ENCODE measurements at regions not wholly inside any gene's neighbourhood (a gene's known extent, or its start where the extent isn't known, plus 50 kb on each side); places are given as distances from the start of the nearest gene placed in this dataset.
"Not testable (repeated sequence)": the region's sequence is repeated elsewhere in the genome, so short reads cannot be mapped to it uniquely, and the experiment has no call there.

- DNase-seq (no peak), ATAC-seq (no peak)
- Mint-ChIP-seq H3K4me3 (no peak overlapping the region), H3K27me3 (no peaks in the 10 kb centered on the region), H3K9me3 (no peaks in the 10 kb centered on the region), H3K27ac (no peak overlapping the region), H3K4me1 (peaks cover 7% of the 10 kb centered on the region)
These were observed 376.6 kb upstream of the SEMA6A start for GRCh38 chr5:116951219-116951618.

- H3K4me1 Mint-ChIP-seq, result peaks cover 7% of the 10 kb centered on the region
- no peak overlapping the region for H3K27ac Mint-ChIP-seq
- no peaks in the 10 kb centered on the region for H3K27me3 Mint-ChIP-seq
- DNase-seq, result peak; percentile 49 to 56
- ATAC-seq, result peak; percentile 89
- no peaks in the 10 kb centered on the region for H3K9me3 Mint-ChIP-seq
- no peak overlapping the region for H3K4me3 Mint-ChIP-seq
These were observed 373.3 kb upstream of the SEMA6A start for GRCh38 chr5:116947691-116948528.

- H3K27me3 Mint-ChIP-seq, H3K27ac Mint-ChIP-seq, H3K9me3 Mint-ChIP-seq, ATAC-seq, H3K4me1 Mint-ChIP-seq, DNase-seq, H3K4me3 Mint-ChIP-seq: not testable (repeated sequence)
These were observed 371.2 kb upstream of the SEMA6A start for GRCh38 chr5:116945613-116946382.

DNA sequence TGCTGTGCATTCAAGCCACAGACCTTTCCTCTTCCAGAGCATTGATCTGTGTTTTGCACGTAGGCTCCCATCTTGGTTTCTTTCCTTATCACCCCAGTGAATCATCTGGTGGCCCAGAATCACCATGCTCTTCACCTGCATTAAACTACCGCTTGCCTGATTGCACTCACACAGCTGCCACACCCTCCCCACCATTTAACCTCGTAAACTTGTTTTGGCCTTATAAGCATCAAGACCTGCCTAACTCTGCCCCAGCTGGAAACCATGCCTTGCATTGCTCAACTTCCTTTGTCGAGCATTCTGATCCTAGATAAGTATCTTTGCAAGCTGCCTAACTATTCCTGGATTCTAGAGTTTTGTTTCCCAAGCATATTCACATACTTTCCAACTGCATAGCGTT lies 369.6 kb upstream of the SEMA6A start:
- ATAC-seq, result no peak
- Mint-ChIP-seq H3K4me3 (no peak overlapping the region), H3K9me3 (no peaks in the 10 kb centered on the region), H3K4me1 (peaks cover 7% of the 10 kb centered on the region), H3K27me3 (no peaks in the 10 kb centered on the region), H3K27ac (no peak overlapping the region)
- DNase-seq, result no peak

GRCh38 chr5:116942622-116943021 lies 368.0 kb upstream of the SEMA6A start:
- Mint-ChIP-seq H3K27ac (no peak overlapping the region), H3K9me3 (no peaks in the 10 kb centered on the region)
- DNase-seq, result no peak

DNA sequence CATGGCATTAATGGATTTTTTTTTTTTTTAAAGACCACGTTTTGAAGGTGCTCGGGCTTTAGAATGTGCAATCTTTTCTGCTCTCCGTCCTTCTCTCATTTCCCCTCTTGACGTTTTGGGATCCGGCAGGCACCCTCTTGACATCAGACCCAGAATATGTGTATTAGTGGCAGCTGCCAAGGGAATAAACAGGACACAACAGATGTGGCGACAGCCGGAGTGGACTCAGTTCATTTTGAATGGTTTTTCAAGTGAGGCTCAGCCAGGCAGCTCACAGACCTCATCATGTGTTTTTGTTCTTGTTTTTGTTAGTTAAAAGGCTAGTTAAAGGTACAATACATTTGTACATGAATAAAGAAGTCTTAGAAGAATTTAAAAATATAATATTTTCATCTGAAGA lies 365.0 kb upstream of the SEMA6A start:
- no peak overlapping the region for H3K4me3 Mint-ChIP-seq
- ATAC-seq, result no peak
- no peak overlapping the region for H3K27ac Mint-ChIP-seq
- DNase-seq, result no peak
- no peaks in the 10 kb centered on the region for H3K9me3 Mint-ChIP-seq
- H3K4me1 Mint-ChIP-seq, result no peaks in the 10 kb centered on the region
- no peaks in the 10 kb centered on the region for H3K27me3 Mint-ChIP-seq

More at GRCh38 chr5:116942622-116943021, 368.0 kb upstream of the SEMA6A start:
- H3K27me3 Mint-ChIP-seq, result no peaks in the 10 kb centered on the region
- no peak overlapping the region for H3K4me3 Mint-ChIP-seq
- H3K4me1 Mint-ChIP-seq, result peaks cover 1% of the 10 kb centered on the region
- ATAC-seq, result no peak

- no peak for DNase-seq
- H3K27me3 Mint-ChIP-seq, result no peaks in the 10 kb centered on the region
- no peak overlapping the region for H3K4me3 Mint-ChIP-seq
- H3K4me1 Mint-ChIP-seq, result no peaks in the 10 kb centered on the region
- no peaks in the 10 kb centered on the region for H3K9me3 Mint-ChIP-seq
- no peak for ATAC-seq
- no peak overlapping the region for H3K27ac Mint-ChIP-seq
These were observed 363.9 kb upstream of the SEMA6A start for GRCh38 chr5:116938488-116938887.

DNA sequence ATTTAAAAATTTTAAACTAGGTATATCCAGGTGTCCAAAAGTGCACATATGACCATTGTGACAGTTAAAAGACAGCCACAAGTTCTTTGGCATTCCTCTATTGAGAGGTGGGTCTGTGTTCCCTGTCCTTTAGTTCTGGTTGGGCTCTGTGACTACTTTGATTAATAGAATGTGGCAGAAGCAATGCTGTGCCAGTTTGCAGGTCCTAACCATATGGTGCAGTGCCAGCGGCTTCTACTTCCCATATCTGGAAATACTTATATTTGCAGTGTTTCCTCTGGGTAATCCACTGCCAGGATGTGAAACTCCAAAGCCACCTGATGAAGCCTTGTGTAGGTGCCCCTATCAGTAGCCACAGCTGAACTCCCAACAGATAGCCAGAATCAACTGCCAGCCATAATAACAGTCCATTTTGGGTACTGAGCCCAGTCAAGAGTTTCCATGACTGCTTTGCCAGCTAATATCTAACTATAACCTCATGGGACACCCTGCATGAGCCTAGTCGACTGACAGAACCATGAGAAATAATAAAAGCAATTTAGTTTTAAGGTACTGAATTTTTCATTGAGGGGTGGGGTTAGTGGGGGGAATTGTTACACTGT lies 361.0 kb upstream of the SEMA6A start:
- no peak for DNase-seq
- no peak overlapping the region for H3K27ac Mint-ChIP-seq
- no peaks in the 10 kb centered on the region for H3K4me1 Mint-ChIP-seq
- H3K27me3 Mint-ChIP-seq, result no peaks in the 10 kb centered on the region
- no peak for ATAC-seq
- H3K4me3 Mint-ChIP-seq, result no peak overlapping the region
- no peaks in the 10 kb centered on the region for H3K9me3 Mint-ChIP-seq

DNA sequence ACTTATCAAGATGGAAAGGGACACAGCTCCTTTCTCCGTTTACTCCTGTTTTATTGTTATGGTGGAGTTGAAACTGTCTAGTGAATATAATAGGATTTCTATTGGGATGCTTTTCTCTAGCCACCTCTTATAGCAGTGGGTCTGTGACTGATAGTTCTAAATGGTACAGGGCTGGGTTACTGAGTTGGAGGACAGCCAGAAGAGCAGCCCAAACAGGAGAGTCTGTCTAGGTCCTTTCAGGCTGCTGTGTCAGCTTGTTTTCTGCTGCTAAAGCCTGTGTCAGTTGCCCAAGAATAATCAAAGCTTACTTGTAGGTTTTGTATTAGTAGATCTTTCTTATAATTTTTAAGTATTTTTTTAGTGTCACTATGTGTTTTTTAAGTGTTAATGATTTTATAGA lies 356.0 kb upstream of the SEMA6A start:
- DNase-seq, result no peak
- H3K4me1 Mint-ChIP-seq, result no peaks in the 10 kb centered on the region
- H3K9me3 Mint-ChIP-seq, result no peaks in the 10 kb centered on the region
- ATAC-seq, result no peak
- no peak overlapping the region for H3K4me3 Mint-ChIP-seq
- H3K27ac Mint-ChIP-seq, result no peak overlapping the region
- H3K27me3 Mint-ChIP-seq, result no peaks in the 10 kb centered on the region

DNA sequence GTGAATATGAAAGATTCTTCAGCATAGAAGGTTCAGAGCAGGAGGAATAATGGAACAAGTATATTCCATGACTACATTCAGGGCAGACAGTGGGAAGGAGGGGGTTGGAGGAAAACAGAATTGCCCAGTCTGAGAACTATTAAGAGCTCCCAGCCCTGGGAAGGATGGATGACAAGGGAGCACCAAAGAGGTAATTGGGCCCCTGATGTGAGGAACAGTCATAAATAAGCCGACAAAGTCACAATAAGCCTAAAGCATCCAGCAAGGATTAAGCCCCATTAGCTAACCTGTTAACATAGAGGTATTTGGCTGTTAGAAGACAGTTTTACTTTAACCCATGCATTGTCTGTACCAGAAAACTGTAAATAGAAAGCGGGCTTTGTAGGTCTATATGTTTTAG lies 348.7 kb upstream of the SEMA6A start:
- no peaks in the 10 kb centered on the region for H3K4me1 Mint-ChIP-seq
- DNase-seq (no peak), ATAC-seq (no peak)
- no peaks in the 10 kb centered on the region for H3K27me3 Mint-ChIP-seq
- no peak overlapping the region for H3K27ac Mint-ChIP-seq
- peaks cover 0 to 6% of the 10 kb centered on the region in 2 donors for H3K9me3 Mint-ChIP-seq
- H3K4me3 Mint-ChIP-seq, result no peak overlapping the region

DNA sequence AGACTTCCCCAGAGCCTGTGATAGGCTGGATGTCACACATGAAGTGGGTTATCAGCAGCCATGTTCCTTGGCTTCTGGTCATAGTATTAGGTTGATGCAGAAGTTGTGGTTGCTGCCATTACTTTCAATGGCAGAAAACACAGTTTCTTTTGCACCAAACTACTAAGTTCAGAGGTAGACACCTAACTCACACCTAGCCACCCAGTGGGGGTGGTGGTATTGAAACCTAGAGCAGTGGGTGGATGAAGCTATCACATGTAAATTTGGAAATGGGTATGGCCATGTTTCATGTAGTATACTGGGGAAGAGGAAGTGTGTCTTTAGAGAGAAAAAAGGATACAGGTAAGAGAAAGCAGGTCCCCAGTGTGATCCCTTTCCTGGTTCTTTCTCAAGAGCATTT lies 347.9 kb upstream of the SEMA6A start:
- Mint-ChIP-seq H3K4me3 (no peak overlapping the region), H3K27ac (no peak overlapping the region), H3K4me1 (no peaks in the 10 kb centered on the region), H3K27me3 (no peaks in the 10 kb centered on the region), H3K9me3 (peaks cover 5 to 6% of the 10 kb centered on the region in 2 donors)
- DNase-seq (no peak), ATAC-seq (no peak)

DNA sequence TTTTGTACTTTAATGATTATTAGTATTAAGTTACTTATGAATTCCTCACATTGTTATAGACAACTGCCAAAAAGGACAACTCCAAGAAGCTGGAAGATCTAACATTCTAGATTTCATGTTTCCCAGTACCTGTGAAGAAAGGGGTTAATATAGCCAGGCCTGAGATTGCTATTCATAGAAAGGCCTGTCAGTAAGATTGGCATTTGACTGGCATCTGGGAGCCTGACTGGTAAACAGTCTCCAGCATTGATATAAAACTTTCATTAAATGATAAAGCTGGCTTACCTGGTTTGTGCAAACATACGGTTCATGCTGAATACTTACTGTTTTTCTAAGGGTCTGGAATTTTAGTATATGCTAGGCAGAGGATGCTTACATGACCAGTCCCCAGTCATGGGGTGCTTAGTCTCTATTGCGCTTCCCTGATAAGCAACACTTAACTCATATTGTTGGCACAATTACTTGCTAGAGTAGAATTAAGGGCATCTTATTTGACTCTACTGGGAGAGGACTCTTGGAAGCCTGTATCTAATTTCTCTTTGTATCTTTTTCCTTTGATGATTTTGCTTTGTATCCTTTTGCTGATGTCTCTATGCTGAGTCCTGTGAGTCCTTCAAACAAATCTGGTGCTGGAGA lies 340.4 kb upstream of the SEMA6A start:
- no peak overlapping the region for H3K4me3 Mint-ChIP-seq
- no peak for ATAC-seq
- H3K27me3 Mint-ChIP-seq, result no peaks in the 10 kb centered on the region
- H3K27ac Mint-ChIP-seq, result no peak overlapping the region
- DNase-seq, result no peak
- H3K9me3 Mint-ChIP-seq, result peaks cover 6% of the 10 kb centered on the region in 2 donors
- H3K4me1 Mint-ChIP-seq, result no peaks in the 10 kb centered on the region

DNA sequence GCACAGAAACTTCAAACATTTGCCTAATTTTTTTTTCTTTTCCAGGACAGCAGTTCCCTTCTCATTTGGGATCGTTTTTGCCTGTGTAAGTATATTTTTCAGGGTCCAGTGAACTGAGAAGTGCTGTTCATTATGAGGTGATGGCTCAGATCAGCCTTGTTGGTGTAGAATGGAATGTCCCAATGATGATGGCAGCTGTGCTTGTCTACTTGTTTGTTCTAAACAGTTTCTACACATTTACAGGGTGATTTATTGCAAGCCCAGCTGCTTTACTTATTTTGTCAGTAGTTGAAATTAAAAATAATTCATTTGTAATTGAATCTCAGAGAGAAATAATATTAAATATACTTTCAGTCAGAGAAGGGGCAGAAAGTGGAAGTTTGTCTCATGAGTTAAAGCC lies 337.6 kb upstream of the SEMA6A start:
- DNase-seq, result no peak
- no peak overlapping the region for H3K27ac Mint-ChIP-seq
- no peak for ATAC-seq
- H3K9me3 Mint-ChIP-seq, result no peaks in the 10 kb centered on the region
- no peak overlapping the region for H3K4me3 Mint-ChIP-seq
- no peaks in the 10 kb centered on the region for H3K27me3 Mint-ChIP-seq
- H3K4me1 Mint-ChIP-seq, result no peaks in the 10 kb centered on the region

DNA sequence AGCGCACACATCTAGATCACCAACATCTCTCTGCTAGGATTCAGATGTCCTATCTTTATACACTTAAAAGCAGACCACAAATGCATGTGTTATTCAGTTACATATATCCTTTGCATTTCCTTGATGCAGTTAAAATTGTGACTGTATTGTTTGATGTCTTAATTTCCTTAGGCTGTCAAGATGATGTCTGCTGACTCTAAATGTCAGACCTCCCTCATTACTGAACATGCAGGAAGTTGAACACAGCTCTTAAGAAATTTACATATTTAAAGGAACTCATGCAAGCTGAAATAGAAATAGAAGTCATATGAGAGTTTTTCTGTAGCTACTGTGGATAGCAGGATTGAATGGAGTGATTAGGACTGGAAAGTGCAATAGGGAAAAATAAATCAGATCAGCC lies 336.5 kb upstream of the SEMA6A start:
- DNase-seq, result no peak
- Mint-ChIP-seq H3K9me3 (peaks cover 0 to 2% of the 10 kb centered on the region in 2 donors), H3K4me3 (no peak overlapping the region), H3K27ac (no peak overlapping the region), H3K27me3 (no peaks in the 10 kb centered on the region), H3K4me1 (no peaks in the 10 kb centered on the region)
- no peak for ATAC-seq

GRCh38 chr5:116908537-116908936 lies 333.9 kb upstream of the SEMA6A start:
- ATAC-seq (no peak), DNase-seq (no peak)
- Mint-ChIP-seq H3K9me3 (peaks cover 0 to 5% of the 10 kb centered on the region in 2 donors), H3K27me3 (no peaks in the 10 kb centered on the region), H3K4me1 (no peaks in the 10 kb centered on the region), H3K4me3 (no peak overlapping the region), H3K27ac (no peak overlapping the region)

- DNase-seq (no peak), ATAC-seq (no peak)
- peaks cover 6% of the 10 kb centered on the region for H3K27me3 Mint-ChIP-seq
- H3K9me3 Mint-ChIP-seq, result peaks cover 0 to 5% of the 10 kb centered on the region in 2 donors
- H3K4me3 Mint-ChIP-seq, result no peak overlapping the region
- no peak overlapping the region for H3K27ac Mint-ChIP-seq
- no peaks in the 10 kb centered on the region for H3K4me1 Mint-ChIP-seq
These were observed 331.3 kb upstream of the SEMA6A start for GRCh38 chr5:116905885-116906284.

Data from stimulated activated naive CD8-positive, alpha-beta T cell treated with anti-CD3 and anti-CD28 coated beads, Interleukin-15, amount 100 ng/mL, for 72 hours (primary cell).